Left lung (tissue), 4 donors: ENCODE measurements at regions not wholly inside any gene's neighbourhood (a gene's known extent, or its start where the extent isn't known, plus 50 kb on each side); places are given as distances from the start of the nearest gene placed in this dataset.

ENCODE experiments used
- ATAC-seq: fragments of 200-7000 bp; cut with Tn5 transposase; one replicate; pipeline ENCODE4 v1.9.1; 2020; ENCODE audit warnings: moderate library complexity
- DNase-seq, 4 donors: peaks; one replicate each; pipeline ENCODE4 v3.0.0-alpha.2; 2013 to 2020
- H3K27ac ChIP-seq, 2 donors: fragments of 200-600 bp; sonication (generic) in 1 of 2; one replicate each; pipeline versions ENCODE4 v1.5.0 to v1.8.0; 2020 to 2021
- H3K27me3 ChIP-seq, 2 donors: fragments of 200-600 bp; sonication (generic) in 1 of 2; one replicate each; pipeline versions ENCODE4 v1.5.0 to v1.8.0; 2020 to 2021
- H3K36me3 ChIP-seq, 2 donors: fragments of 200-600 bp; sonication (generic) in 1 of 2; one replicate each; pipeline versions ENCODE4 v1.5.0 to v1.8.0; 2020 to 2021
- H3K4me1 ChIP-seq, 2 donors: fragments of 200-600 bp; one replicate each; pipeline ENCODE4 v1.8.0; 2021
- H3K4me3 ChIP-seq, 2 donors: fragments of 200-600 bp; sonication (generic) in 1 of 2; one replicate each; pipeline versions ENCODE4 v1.5.0 to v1.8.0; 2020 to 2021; ENCODE audit warnings: mild to moderate bottlenecking in 1 of 2
- H3K9me3 ChIP-seq, 2 donors: fragments of 200-600 bp; sonication (generic) in 1 of 2; one replicate each; pipeline versions ENCODE4 v1.5.0 to v1.8.0; 2020 to 2021
- CTCF ChIP-seq, 2 donors: fragments of 200-600 bp; sonication (generic) in 1 of 2; IDR thresholded peaks; one replicate each; pipeline versions ENCODE4 v1.5.0 to v1.8.0; 2021; ENCODE audit warnings: antibody characterized with exemption in 2 of 2
- intact Hi-C, 2 donors: fragments of 100-400 bp; cut with DNase I; formaldehyde crosslinking; loops; one replicate each; pipeline versions ENCODE4 v1.11.2 to v1.14.2; 2022
- donor health status: DM: no; HTN: yes; CAD: no.
- donor health status: DM: no; HTN: no; CAD: no.

DNA sequence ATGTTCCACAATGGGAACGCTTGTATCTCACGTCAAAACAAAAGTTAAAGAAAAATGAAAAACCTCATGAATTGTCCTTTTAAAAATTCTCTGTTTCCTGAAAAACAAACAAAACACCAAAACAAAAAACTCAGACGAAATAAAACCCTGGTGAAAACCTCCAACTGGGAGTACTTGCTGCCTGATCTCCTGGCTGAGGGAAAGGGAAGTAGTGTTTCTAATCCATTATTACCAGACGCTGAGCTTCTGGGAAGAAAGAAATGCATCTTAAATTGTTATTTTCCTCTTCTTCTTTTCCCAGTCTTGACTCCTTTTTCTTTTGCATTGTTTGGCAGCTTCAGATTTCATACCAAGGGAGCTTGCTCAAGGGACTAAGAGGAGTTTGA is 243.2 kb upstream of the RGMA start:
- intact Hi-C loops = no loop called here

DNA sequence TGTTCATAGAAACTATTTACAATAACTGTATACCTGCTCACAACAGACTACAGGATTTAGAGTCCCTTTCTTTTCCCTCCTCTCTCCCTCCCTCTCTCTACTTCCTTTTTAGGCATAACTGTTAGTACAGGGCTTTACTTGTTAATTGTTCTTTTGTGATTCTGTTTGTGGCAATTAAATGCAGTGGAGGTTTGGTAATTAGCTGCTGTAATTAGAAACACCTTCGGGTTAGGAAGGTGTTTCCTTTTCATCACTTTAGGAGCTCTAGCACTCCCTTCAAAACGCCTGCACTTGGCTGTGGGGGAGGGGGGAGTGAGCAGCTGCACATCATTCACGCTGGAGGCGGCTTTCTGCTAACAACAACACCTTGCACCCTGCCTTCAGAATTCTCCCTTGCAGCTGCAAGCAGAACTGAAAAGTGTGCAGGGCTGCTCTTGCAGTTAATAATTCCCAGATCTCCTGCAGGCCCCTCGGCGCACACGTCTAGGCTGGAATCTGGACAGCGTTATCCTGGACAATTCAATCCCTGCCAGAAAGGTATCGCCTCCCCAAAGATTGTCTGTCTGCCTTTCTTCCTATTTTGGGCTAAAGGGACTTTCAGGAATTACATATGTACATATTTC is 242.6 kb upstream of the RGMA start:
- no peak for DNase-seq
- Histone ChIP-seq H3K27ac (no peak overlapping the region), H3K9me3 (no peaks in the 10 kb centered on the region), H3K4me3 (no peak overlapping the region), H3K27me3 (peaks cover 6 to 58% of the 10 kb centered on the region in 2 donors), H3K36me3 (no peaks in the 10 kb centered on the region), H3K4me1 (no peaks in the 10 kb centered on the region)
- no peak for TF ChIP-seq CTCF (IDR thresholded peaks at IDR 0.05)
- intact Hi-C loops = no loop called here
- ATAC-seq = peak; percentile 75

More for the DNA sequence above, 243.2 kb upstream of the RGMA start:
- no peak overlapping the region for H3K4me3 ChIP-seq
- ATAC-seq = no peak
- H3K27ac ChIP-seq = no peak overlapping the region
- H3K36me3 ChIP-seq = no peaks in the 10 kb centered on the region
- DNase-seq = no peak
- H3K27me3 ChIP-seq = peaks cover 6 to 58% of the 10 kb centered on the region in 2 donors
- no peaks in the 10 kb centered on the region for H3K9me3 ChIP-seq
- H3K4me1 ChIP-seq = no peaks in the 10 kb centered on the region
- TF ChIP-seq CTCF (IDR thresholded peaks at IDR 0.05) = no peak

DNA sequence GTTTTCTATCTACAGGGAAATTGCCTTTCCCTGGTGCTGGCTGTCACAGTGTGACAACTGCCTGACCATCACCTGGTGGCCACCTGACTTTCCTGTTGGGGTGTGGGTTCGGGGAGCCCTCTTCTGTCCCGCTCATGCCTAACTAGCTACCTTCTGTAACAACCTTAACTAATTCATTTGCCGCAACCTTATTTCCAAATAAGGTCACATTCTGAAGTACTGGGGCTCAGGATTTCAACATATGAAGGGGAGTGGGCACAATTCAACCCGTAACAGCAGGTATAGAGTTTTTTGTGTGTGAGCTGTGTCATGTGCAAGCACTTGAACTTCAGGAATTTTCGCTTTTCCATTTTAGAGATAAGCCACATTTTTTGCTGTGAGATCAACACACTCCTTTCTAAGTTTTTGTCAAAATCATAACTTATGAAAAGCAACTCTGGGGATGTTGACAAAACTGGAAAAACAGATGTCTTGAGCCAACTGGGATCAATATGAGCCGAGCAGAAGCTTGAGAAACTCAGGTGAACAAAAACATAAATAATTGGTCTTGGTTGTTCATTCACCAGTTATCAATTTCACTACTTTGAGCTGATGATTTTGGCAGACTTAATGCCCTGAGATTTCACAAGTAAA is 242.0 kb upstream of the RGMA start:
- no peak overlapping the region for H3K27ac ChIP-seq
- no peaks in the 10 kb centered on the region for H3K36me3 ChIP-seq
- no peak overlapping the region for H3K4me3 ChIP-seq
- H3K4me1 ChIP-seq = no peaks in the 10 kb centered on the region
- H3K27me3 ChIP-seq = peaks cover 6 to 54% of the 10 kb centered on the region in 2 donors
- peak; percentile 47 for ATAC-seq
- H3K9me3 ChIP-seq = no peaks in the 10 kb centered on the region
- no peak for TF ChIP-seq CTCF (IDR thresholded peaks at IDR 0.05)
- DNase-seq = peak in 1 of 4 donors; percentile 52
- intact Hi-C loops = no loop called here

DNA sequence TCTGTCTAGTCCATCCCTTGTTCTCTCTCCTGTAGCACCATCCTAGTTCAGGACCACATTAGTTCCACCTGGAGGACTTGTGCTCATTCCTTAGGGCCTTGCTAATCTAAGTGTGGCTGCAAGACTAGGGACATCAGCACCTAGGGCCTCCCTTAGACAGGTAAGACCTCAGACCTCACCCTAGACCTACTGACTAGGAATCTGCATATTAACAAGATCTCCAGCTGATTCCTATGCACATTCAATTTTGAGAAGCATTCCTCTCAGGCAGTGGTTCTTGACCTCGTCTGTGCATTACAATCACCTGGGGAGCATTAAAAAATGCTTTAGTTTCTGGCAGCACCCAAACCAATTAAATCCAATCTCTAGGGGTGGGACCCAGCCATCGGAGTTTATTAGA is 238.4 kb upstream of the RGMA start:
- no peaks in the 10 kb centered on the region for H3K36me3 ChIP-seq
- H3K4me1 ChIP-seq = no peaks in the 10 kb centered on the region
- TF ChIP-seq CTCF (IDR thresholded peaks at IDR 0.05) = no peak
- DNase-seq (no peak), ATAC-seq (no peak)
- H3K27ac ChIP-seq = no peak overlapping the region
- no peak overlapping the region for H3K4me3 ChIP-seq
- intact Hi-C loops = no loop called here
- H3K9me3 ChIP-seq = no peaks in the 10 kb centered on the region
- peaks cover 2 to 22% of the 10 kb centered on the region in 2 donors for H3K27me3 ChIP-seq

GRCh38 chr15:93324186-93324975 is 235.4 kb upstream of the RGMA start:
- no peak for TF ChIP-seq CTCF (IDR thresholded peaks at IDR 0.05)
- Histone ChIP-seq H3K27ac (no peak overlapping the region), H3K36me3 (no peaks in the 10 kb centered on the region), H3K4me3 (no peak overlapping the region), H3K27me3 (no peaks in the 10 kb centered on the region), H3K9me3 (no peaks in the 10 kb centered on the region), H3K4me1 (no peaks in the 10 kb centered on the region)
- DNase-seq = no peak
- intact Hi-C loops = no loop called here
- no peak for ATAC-seq
